A673 (cell line): ENCODE measurements at regions not wholly inside any gene's neighbourhood (a gene's known extent, or its start where the extent isn't known, plus 50 kb on each side); places are given as distances from the start of the nearest gene placed in this dataset.

Experiments used
- BruUV-seq: library from RNA; stranded (reverse); fragments of 400-500 nt; replicated peaks from 2 replicates; lab custom pipeline; 2021; lab: Mats Ljungman, UMichigan
- CTCF ChIA-PET: fragments of 300-600 bp; sonication (Branson Sonifier 250); formaldehyde crosslinking; loops from one replicate; lab custom pipeline; 2022; ENCODE audit warnings: antibody characterized with exemption; lab: Charles Lee
- POLR2A ChIA-PET: fragments of 300-600 bp; sonication (Branson Sonifier 250); formaldehyde crosslinking; loops from one replicate; lab custom pipeline; 2022; ENCODE audit warnings: antibody characterized with exemption; ENCODE audit not compliant: low non-redundant PET; lab: Charles Lee
- DNase-seq: peaks from one replicate; pipeline ENCODE4 v3.0.0-alpha.2; 2015; ENCODE audit warnings: low spot score
- H3K27ac ChIP-seq: fragments of 200-600 bp; sonication (generic); 2 replicates; pipeline ENCODE4 v1.5.1; 2016; ENCODE audit warnings: mixed run types, low read depth, mild to moderate bottlenecking, mixed read lengths, antibody characterized with exemption, low read length; ENCODE audit not compliant: poor library complexity, severe bottlenecking
- H3K27me3 ChIP-seq: fragments of 200-600 bp; sonication (generic); replicated peaks from 2 replicates; pipeline ENCODE4 v1.6.1; 2017; ENCODE audit warnings: mixed run types, low read depth, mild to moderate bottlenecking, mixed read lengths, antibody characterized with exemption, low read length; ENCODE audit not compliant: insufficient read depth, poor library complexity
- H3K36me3 ChIP-seq: fragments of 200-600 bp; sonication (generic); 2 replicates; pipeline ENCODE4 v1.6.1; 2016; ENCODE audit warnings: mixed run types, mild to moderate bottlenecking, mixed read lengths, antibody characterized with exemption, low read length; ENCODE audit not compliant: insufficient read depth, poor library complexity, severe bottlenecking
- H3K4me1 ChIP-seq: fragments of 200-600 bp; sonication (generic); 2 replicates; pipeline ENCODE4 v1.6.1; 2017; ENCODE audit warnings: mixed run types, mild to moderate bottlenecking, mixed read lengths, antibody characterized with exemption, low read length; ENCODE audit not compliant: insufficient read depth, poor library complexity, severe bottlenecking
- H3K4me3 ChIP-seq: fragments of 200-600 bp; sonication (generic); 2 replicates; pipeline ENCODE4 v1.5.1; 2016; ENCODE audit warnings: low read depth, mixed run types, mild to moderate bottlenecking, mixed read lengths, low read length; ENCODE audit not compliant: poor library complexity, severe bottlenecking
- H3K9me3 ChIP-seq: fragments of 200-600 bp; sonication (generic); 2 replicates; pipeline ENCODE4 v1.6.1; 2016; ENCODE audit warnings: mixed run types, low read depth, mild to moderate bottlenecking, mixed read lengths, antibody characterized with exemption, low read length; ENCODE audit not compliant: poor library complexity, severe bottlenecking
- CTCF ChIP-seq: fragments of 300-800, 200-600 bp; sonication (generic); conservative IDR thresholded peaks from 2 replicates; pipeline ENCODE4 v1.5.1; 2017; ENCODE audit warnings: low read depth, mild to moderate bottlenecking, antibody characterized with exemption, low read length, moderate library complexity, mixed read lengths
- EZH2 ChIP-seq: fragments of 200-600 bp; sonication (generic); IDR thresholded peaks from 2 replicates; pipeline ENCODE4 v1.6.1; 2017; ENCODE audit warnings: borderline replicate concordance, low read depth, mild to moderate bottlenecking, mixed read lengths, antibody characterized with exemption, low read length; ENCODE audit not compliant: poor library complexity, severe bottlenecking
- intact Hi-C: fragments of 100-400 bp; cut with micrococcal nuclease; formaldehyde crosslinking; loops from one replicate; pipeline ENCODE4 v1.10.0; 2022; ENCODE audit not compliant: unreplicated experiment

- BruUV-seq, result no TSS peak
- H3K27ac ChIP-seq, result no peak overlapping the region
- ChIA-PET POLR2A (no interaction called here), CTCF (no interaction called here)
- no peak for TF ChIP-seq CTCF
- no peak for TF ChIP-seq EZH2
- no peaks in the 10 kb centered on the region for H3K9me3 ChIP-seq
- no peak for DNase-seq
- intact Hi-C loops, result no loop called here
- H3K36me3 ChIP-seq, result no peaks in the 10 kb centered on the region
- H3K4me1 ChIP-seq, result no peaks in the 10 kb centered on the region
- no peak overlapping the region for H3K4me3 ChIP-seq
- no peaks in the 10 kb centered on the region for H3K27me3 ChIP-seq
These were observed 101.4 kb upstream of the CEP85L start for GRCh38 chr6:118752803-118753202.

GRCh38 chr6:118751072-118751471 is 99.7 kb upstream of the CEP85L start:
- no peak for DNase-seq
- no TSS peak for BruUV-seq

GRCh38 chr6:118750143-118750542 is 98.8 kb upstream of the CEP85L start:
- no TSS peak for BruUV-seq
- Histone ChIP-seq H3K4me1 (no peaks in the 10 kb centered on the region), H3K27ac (no peak overlapping the region), H3K27me3 (no peaks in the 10 kb centered on the region), H3K36me3 (no peaks in the 10 kb centered on the region), H3K4me3 (no peak overlapping the region), H3K9me3 (no peaks in the 10 kb centered on the region)
- TF ChIP-seq CTCF (no peak), EZH2 (no peak)
- DNase-seq, result no peak
- ChIA-PET POLR2A (no interaction called here), CTCF (no interaction called here)
- intact Hi-C loops, result no loop called here

More at GRCh38 chr6:118751072-118751471, 99.7 kb upstream of the CEP85L start:
- ChIA-PET CTCF (no interaction called here), POLR2A (no interaction called here)
- no peaks in the 10 kb centered on the region for H3K27me3 ChIP-seq
- H3K9me3 ChIP-seq, result no peaks in the 10 kb centered on the region
- H3K4me1 ChIP-seq, result no peaks in the 10 kb centered on the region
- intact Hi-C loops, result no loop called here
- TF ChIP-seq CTCF, result no peak
- H3K27ac ChIP-seq, result no peak overlapping the region
- H3K4me3 ChIP-seq, result no peak overlapping the region
- no peaks in the 10 kb centered on the region for H3K36me3 ChIP-seq
